ENCODE measurements at regions not wholly inside any gene's neighbourhood (a gene's known extent, or its start where the extent isn't known, plus 50 kb on each side); places are given as distances from the start of the nearest gene placed in this dataset.
"Not testable (repeated sequence)": the region's sequence is repeated elsewhere in the genome, so short reads cannot be mapped to it uniquely, and the experiment has no call there.

DNA sequence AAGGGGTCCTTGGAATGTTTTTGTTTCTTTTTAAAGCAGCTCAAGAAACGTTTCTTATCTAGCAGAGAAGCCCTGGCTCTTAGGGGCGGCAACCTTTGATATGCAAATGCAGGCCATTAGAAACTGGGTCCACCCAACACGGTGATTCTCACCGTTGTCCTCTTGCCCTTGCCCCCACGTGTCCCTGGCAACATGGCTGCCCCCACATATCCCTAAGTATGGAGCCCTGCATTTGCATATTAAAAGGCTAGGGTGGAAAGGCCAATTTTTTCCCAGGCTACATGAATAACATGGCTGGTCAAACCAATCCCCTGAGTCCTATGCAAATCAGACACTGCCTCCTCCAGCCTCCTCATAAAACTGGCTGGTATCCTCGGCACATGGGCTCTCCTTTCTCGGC, 230.1 kb upstream of the SPOPL start:
- no peak overlapping the region for H3K4me3 Mint-ChIP-seq (ENCODE audit: unreplicated experiment)
- Histone ChIP-seq H3K9ac (ENCODE audit: low read length) (no peak overlapping the region), H3K4me3 (ENCODE audit: insufficient read depth, low read depth, low read length) (no peak overlapping the region), H3K27ac (ENCODE audit: low read depth, low read length) (no peak overlapping the region), H3K9me3 (ENCODE audit: insufficient read depth, low read depth, low read length) (no peaks in the 10 kb centered on the region), H4K20me1 (ENCODE audit: insufficient read depth, low read length) (no peaks in the 10 kb centered on the region), H3K36me3 (ENCODE audit: insufficient read depth, low read length) (no peaks in the 10 kb centered on the region), H3K79me2 (ENCODE audit: insufficient read depth, low read length) (no peaks in the 10 kb centered on the region), H2AFZ (ENCODE audit: low read depth, low read length) (no peak overlapping the region), H3K27me3 (ENCODE audit: insufficient read depth, low read length) (no peaks in the 10 kb centered on the region), H3K4me2 (ENCODE audit: low read length) (no peak overlapping the region), H3K4me1 (ENCODE audit: insufficient read depth, low read length) (peaks cover 25% of the 10 kb centered on the region)
- DNase-seq (ENCODE audit: low read depth) (no peak), FAIRE-seq (no peak)
- H3K4me1 Mint-ChIP-seq (ENCODE audit: low read depth, unreplicated experiment) = peaks cover 37% of the 10 kb centered on the region
- peaks cover 7% of the 10 kb centered on the region for H3K9me3 Mint-ChIP-seq (ENCODE audit: unreplicated experiment)
- TF ChIP-seq, protein P1, sequence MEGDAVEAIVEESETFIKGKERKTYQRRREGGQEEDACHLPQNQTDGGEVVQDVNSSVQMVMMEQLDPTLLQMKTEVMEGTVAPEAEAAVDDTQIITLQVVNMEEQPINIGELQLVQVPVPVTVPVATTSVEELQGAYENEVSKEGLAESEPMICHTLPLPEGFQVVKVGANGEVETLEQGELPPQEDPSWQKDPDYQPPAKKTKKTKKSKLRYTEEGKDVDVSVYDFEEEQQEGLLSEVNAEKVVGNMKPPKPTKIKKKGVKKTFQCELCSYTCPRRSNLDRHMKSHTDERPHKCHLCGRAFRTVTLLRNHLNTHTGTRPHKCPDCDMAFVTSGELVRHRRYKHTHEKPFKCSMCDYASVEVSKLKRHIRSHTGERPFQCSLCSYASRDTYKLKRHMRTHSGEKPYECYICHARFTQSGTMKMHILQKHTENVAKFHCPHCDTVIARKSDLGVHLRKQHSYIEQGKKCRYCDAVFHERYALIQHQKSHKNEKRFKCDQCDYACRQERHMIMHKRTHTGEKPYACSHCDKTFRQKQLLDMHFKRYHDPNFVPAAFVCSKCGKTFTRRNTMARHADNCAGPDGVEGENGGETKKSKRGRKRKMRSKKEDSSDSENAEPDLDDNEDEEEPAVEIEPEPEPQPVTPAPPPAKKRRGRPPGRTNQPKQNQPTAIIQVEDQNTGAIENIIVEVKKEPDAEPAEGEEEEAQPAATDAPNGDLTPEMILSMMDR (IDR thresholded peaks at IDR 0.05; ENCODE audit: insufficient read depth, low read depth, low read length) = no peak
- no peak for TF ChIP-seq EZH2 (IDR thresholded peaks at IDR 0.05; ENCODE audit: insufficient read depth, low read length)
- H3K27me3 Mint-ChIP-seq (ENCODE audit: low read depth, unreplicated experiment) = no peaks in the 10 kb centered on the region
- H3K27ac Mint-ChIP-seq (ENCODE audit: unreplicated experiment) = no peak overlapping the region
- no peaks in the 10 kb centered on the region for H3K36me3 Mint-ChIP-seq (ENCODE audit: low read depth, unreplicated experiment)

DNA sequence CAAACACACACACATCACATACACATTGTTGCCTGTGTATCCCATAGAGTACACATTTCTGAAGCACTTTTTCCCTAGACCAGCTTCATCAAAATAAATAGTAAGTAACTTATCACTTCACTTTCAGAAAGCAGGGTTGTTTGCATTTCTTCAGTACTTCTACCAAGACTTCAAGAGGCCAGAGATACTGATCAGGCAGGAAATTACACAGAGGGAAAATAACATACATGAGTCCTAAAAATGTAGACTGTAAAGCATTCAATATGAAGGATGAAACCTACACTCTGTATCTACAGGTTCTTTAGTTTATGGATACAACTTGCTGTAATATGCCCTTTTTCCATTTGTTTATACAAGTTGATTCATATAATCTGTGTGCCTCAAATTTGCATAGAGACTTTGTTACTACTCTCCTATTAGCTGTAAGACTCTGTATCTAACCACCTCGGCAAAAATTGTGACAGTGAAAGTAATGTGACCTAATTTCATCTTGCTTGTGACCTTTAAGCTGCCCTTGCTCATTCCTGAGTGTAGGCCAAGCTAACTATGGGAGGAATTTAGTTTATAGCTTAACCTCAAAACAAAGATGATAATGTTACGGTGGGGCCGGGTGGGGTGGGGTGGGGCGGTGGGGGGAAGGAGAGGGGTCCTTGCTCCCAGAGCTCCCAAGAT, 228.9 kb upstream of the SPOPL start:
- no peak for TF ChIP-seq EZH2 (IDR thresholded peaks at IDR 0.05; ENCODE audit: insufficient read depth, low read length)
- TF ChIP-seq, protein P1 (IDR thresholded peaks at IDR 0.05; ENCODE audit: insufficient read depth, low read depth, low read length) = no peak
- Mint-ChIP-seq H3K4me1 (ENCODE audit: low read depth, unreplicated experiment) (peaks cover 35% of the 10 kb centered on the region), H3K27ac (ENCODE audit: unreplicated experiment) (no peak overlapping the region)

DNA sequence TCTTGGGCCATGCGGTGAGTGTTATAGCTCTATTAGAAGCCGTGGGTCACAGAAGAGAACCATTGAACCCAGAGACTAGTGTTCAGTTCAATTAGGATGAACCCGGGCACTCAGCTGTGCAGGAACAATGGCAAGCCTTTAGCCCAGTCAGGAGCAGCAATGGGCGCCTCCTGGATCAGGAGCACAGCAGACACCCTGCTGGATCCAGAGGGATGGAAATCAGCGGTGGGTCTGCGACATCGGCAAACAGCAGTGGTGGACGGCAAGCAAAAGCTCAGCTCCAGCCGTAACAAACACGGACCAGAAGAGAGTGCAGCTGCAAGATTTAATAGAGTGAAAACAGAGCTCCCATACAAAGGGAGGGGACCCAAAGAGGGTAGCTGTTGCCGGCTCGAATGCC, 228.3 kb upstream of the SPOPL start:
- not testable (repeated sequence) for H3K9me3 Mint-ChIP-seq (ENCODE audit: unreplicated experiment); DNase-seq (ENCODE audit: low read depth); H3K4me3 Mint-ChIP-seq (ENCODE audit: unreplicated experiment); H3K79me2 ChIP-seq (ENCODE audit: insufficient read depth, low read length); H4K20me1 ChIP-seq (ENCODE audit: insufficient read depth, low read length); H3K27me3 ChIP-seq (ENCODE audit: insufficient read depth, low read length); H3K27ac ChIP-seq (ENCODE audit: low read depth, low read length); H3K36me3 ChIP-seq (ENCODE audit: insufficient read depth, low read length); FAIRE-seq; H3K27ac Mint-ChIP-seq (ENCODE audit: unreplicated experiment); H3K9me3 ChIP-seq (ENCODE audit: insufficient read depth, low read depth, low read length); H3K4me2 ChIP-seq (ENCODE audit: low read length); H3K36me3 Mint-ChIP-seq (ENCODE audit: low read depth, unreplicated experiment); H3K4me3 ChIP-seq (ENCODE audit: insufficient read depth, low read depth, low read length); H3K27me3 Mint-ChIP-seq (ENCODE audit: low read depth, unreplicated experiment); H2AFZ ChIP-seq (ENCODE audit: low read depth, low read length); H3K9ac ChIP-seq (ENCODE audit: low read length)
- H3K4me1 ChIP-seq (ENCODE audit: insufficient read depth, low read length) = peaks cover 12% of the 10 kb centered on the region
- H3K4me1 Mint-ChIP-seq (ENCODE audit: low read depth, unreplicated experiment) = peaks cover 30% of the 10 kb centered on the region

More for the DNA sequence above, 228.9 kb upstream of the SPOPL start:
- Histone ChIP-seq H2AFZ (ENCODE audit: low read depth, low read length) (no peak overlapping the region), H3K27ac (ENCODE audit: low read depth, low read length) (no peak overlapping the region), H3K4me3 (ENCODE audit: insufficient read depth, low read depth, low read length) (no peak overlapping the region), H3K9me3 (ENCODE audit: insufficient read depth, low read depth, low read length) (no peaks in the 10 kb centered on the region), H3K4me2 (ENCODE audit: low read length) (no peak overlapping the region), H3K27me3 (ENCODE audit: insufficient read depth, low read length) (no peaks in the 10 kb centered on the region), H3K4me1 (ENCODE audit: insufficient read depth, low read length) (peaks cover 18% of the 10 kb centered on the region), H3K36me3 (ENCODE audit: insufficient read depth, low read length) (no peaks in the 10 kb centered on the region), H4K20me1 (ENCODE audit: insufficient read depth, low read length) (no peaks in the 10 kb centered on the region), H3K79me2 (ENCODE audit: insufficient read depth, low read length) (no peaks in the 10 kb centered on the region), H3K9ac (ENCODE audit: low read length) (no peak overlapping the region)
- DNase-seq (ENCODE audit: low read depth) (no peak), FAIRE-seq (no peak)
- no peak overlapping the region for H3K4me3 Mint-ChIP-seq (ENCODE audit: unreplicated experiment)
- H3K36me3 Mint-ChIP-seq (ENCODE audit: low read depth, unreplicated experiment) = no peaks in the 10 kb centered on the region
- no peaks in the 10 kb centered on the region for H3K27me3 Mint-ChIP-seq (ENCODE audit: low read depth, unreplicated experiment)
- H3K9me3 Mint-ChIP-seq (ENCODE audit: unreplicated experiment) = peaks cover 7% of the 10 kb centered on the region
